ENCODE measurements at regions not wholly inside any gene's neighbourhood (a gene's known extent, or its start where the extent isn't known, plus 50 kb on each side); places are given as distances from the start of the nearest gene placed in this dataset.
"Not testable (repeated sequence)": the region's sequence is repeated elsewhere in the genome, so short reads cannot be mapped to it uniquely, and the experiment has no call there.

DNA sequence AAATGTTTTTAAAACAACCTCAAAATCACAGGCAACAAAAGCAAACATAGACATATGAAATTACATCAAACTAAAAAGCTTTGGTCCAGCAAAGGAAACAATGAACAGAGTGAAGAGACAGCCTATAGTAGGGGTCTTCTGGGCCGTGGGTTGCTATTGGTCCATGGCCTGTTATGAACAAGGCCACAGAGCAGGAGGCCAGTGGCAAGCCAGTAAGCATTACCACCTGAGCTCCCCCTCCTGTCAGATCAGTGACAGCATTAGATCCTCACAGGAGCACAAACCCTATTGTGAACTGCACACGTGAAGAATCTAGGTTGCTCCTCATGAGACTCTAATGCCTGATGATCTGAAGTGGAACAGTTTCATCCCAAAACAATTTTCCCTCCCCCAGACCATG lies 174.0 kb downstream of the DIO2 start:
- no peaks in the 10 kb centered on the region for H3K9me3 ChIP-seq (replicated peaks; ENCODE audit: insufficient read depth, low read length)
- TF ChIP-seq, protein P1, sequence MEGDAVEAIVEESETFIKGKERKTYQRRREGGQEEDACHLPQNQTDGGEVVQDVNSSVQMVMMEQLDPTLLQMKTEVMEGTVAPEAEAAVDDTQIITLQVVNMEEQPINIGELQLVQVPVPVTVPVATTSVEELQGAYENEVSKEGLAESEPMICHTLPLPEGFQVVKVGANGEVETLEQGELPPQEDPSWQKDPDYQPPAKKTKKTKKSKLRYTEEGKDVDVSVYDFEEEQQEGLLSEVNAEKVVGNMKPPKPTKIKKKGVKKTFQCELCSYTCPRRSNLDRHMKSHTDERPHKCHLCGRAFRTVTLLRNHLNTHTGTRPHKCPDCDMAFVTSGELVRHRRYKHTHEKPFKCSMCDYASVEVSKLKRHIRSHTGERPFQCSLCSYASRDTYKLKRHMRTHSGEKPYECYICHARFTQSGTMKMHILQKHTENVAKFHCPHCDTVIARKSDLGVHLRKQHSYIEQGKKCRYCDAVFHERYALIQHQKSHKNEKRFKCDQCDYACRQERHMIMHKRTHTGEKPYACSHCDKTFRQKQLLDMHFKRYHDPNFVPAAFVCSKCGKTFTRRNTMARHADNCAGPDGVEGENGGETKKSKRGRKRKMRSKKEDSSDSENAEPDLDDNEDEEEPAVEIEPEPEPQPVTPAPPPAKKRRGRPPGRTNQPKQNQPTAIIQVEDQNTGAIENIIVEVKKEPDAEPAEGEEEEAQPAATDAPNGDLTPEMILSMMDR (IDR thresholded peaks at IDR 0.05; ENCODE audit: low read length): no peak
- no peak for TF ChIP-seq EZH2 (optimal IDR thresholded peaks at IDR 0.05; ENCODE audit: low read depth, low read length)
- no peak for TF ChIP-seq EZH2phosphoT487 (IDR thresholded peaks at IDR 0.05; ENCODE audit: low read length)
- no peaks in the 10 kb centered on the region for H3K4me1 ChIP-seq (ENCODE audit: low read length)
- no peak overlapping the region for H3K4me2 ChIP-seq (ENCODE audit: low read depth, low read length)
- H3K27ac ChIP-seq (ENCODE audit: low read length): no peak overlapping the region
- no peak overlapping the region for H3K9ac ChIP-seq (ENCODE audit: low read length)
- no peaks in the 10 kb centered on the region for H4K20me1 ChIP-seq (ENCODE audit: insufficient read depth, low read length)
- no peaks in the 10 kb centered on the region for H3K79me2 ChIP-seq (ENCODE audit: low read length)
- no peak overlapping the region for H2AFZ ChIP-seq (ENCODE audit: low read length)
- no peak for DNase-seq
- H3K36me3 ChIP-seq (replicated peaks; ENCODE audit: insufficient read depth, low read length): no peaks in the 10 kb centered on the region
- no peaks in the 10 kb centered on the region for H3F3A ChIP-seq (ENCODE audit: insufficient read depth, low read length)
- no peaks in the 10 kb centered on the region for H3K27me3 ChIP-seq (replicated peaks; ENCODE audit: insufficient read depth, low read length)
- no peak overlapping the region for H3K4me3 ChIP-seq (ENCODE audit: low read length)
- no peaks in the 10 kb centered on the region for H3K9me2 ChIP-seq (replicated peaks; ENCODE audit: insufficient read depth, low read length)

DNA sequence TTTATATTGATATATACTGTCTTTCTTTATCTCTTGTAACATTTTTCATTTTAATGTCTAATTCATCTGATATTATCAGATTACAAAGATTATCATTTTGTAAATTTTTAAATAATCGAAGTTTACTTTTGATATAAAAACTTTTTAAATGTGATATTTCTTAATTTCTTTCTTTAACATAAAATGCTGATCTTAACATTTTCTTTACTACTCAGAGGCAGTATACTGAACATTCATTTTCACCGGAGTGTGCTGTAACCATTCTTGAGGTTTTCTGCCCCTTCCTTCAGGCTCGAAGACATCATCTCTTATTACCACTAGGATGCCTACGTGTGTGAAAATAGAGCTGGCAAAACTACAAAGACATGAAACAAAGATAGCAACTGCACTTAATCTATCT lies 186.9 kb downstream of the DIO2 start:
- Histone ChIP-seq H3K27ac (ENCODE audit: low read length) (no peak overlapping the region), H3K9ac (ENCODE audit: low read length) (no peak overlapping the region), H3K36me3 (replicated peaks; ENCODE audit: insufficient read depth, low read length) (no peaks in the 10 kb centered on the region), H3K4me2 (ENCODE audit: low read depth, low read length) (no peak overlapping the region), H4K20me1 (ENCODE audit: insufficient read depth, low read length) (no peaks in the 10 kb centered on the region), H3K79me2 (ENCODE audit: low read length) (no peaks in the 10 kb centered on the region), H3F3A (ENCODE audit: insufficient read depth, low read length) (no peaks in the 10 kb centered on the region), H3K9me3 (replicated peaks; ENCODE audit: insufficient read depth, low read length) (no peaks in the 10 kb centered on the region), H2AFZ (ENCODE audit: low read length) (no peak overlapping the region), H3K4me1 (ENCODE audit: low read length) (no peaks in the 10 kb centered on the region), H3K27me3 (replicated peaks; ENCODE audit: insufficient read depth, low read length) (no peaks in the 10 kb centered on the region), H3K9me2 (replicated peaks; ENCODE audit: insufficient read depth, low read length) (no peaks in the 10 kb centered on the region), H3K4me3 (ENCODE audit: low read length) (no peak overlapping the region)
- DNase-seq: no peak
- TF ChIP-seq EZH2 (optimal IDR thresholded peaks at IDR 0.05; ENCODE audit: low read depth, low read length): no peak
- TF ChIP-seq, protein P1 (IDR thresholded peaks at IDR 0.05; ENCODE audit: low read length): no peak
- no peak for TF ChIP-seq EZH2phosphoT487 (IDR thresholded peaks at IDR 0.05; ENCODE audit: low read length)

DNA sequence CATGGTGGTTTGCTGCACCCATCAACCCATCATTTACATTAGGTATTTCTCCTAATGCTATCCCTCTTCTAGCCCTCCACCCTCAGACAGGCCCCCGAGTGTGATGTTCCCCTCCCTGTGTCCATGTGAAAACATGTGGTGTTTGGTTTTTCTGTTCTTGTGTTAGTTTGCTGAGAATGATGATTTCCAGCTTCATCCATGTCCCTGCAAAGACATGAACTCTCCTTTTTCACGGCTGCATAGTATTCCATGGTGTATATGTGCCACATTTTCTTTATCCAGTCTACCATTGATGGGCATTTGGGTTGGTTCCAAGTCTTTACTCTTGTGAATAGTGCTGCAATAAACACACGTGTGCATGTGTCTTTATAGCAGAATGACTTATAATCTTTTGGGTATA lies 192.8 kb downstream of the DIO2 start:
- H3K9ac ChIP-seq (ENCODE audit: low read length); H4K20me1 ChIP-seq (ENCODE audit: insufficient read depth, low read length); H3F3A ChIP-seq (ENCODE audit: insufficient read depth, low read length); H3K4me3 ChIP-seq (ENCODE audit: low read length); DNase-seq; H3K36me3 ChIP-seq (replicated peaks; ENCODE audit: insufficient read depth, low read length); H3K27ac ChIP-seq (ENCODE audit: low read length); H3K9me3 ChIP-seq (replicated peaks; ENCODE audit: insufficient read depth, low read length); H3K9me2 ChIP-seq (replicated peaks; ENCODE audit: insufficient read depth, low read length); H3K79me2 ChIP-seq (ENCODE audit: low read length); H3K27me3 ChIP-seq (replicated peaks; ENCODE audit: insufficient read depth, low read length); H3K4me2 ChIP-seq (ENCODE audit: low read depth, low read length); H3K4me1 ChIP-seq (ENCODE audit: low read length); H2AFZ ChIP-seq (ENCODE audit: low read length): not testable (repeated sequence)

DNA sequence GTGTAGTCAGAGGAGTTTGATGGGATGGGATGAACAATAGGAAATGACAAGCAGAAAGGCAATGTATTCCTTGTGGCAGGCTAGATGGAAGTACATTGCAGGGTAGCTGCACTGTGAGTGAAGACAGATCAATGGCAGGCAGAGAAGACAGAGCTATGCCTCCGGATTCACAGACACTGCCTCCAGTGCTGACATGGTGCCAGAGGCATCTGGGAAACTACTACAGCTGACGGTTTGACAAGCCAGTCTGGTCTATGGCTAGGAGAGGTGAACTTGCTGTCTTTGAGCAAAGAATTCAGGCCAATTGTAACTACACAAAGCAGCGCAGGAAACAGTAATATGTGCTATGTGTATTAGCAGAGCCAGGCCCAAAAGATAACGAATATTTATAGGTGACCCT lies 193.5 kb downstream of the DIO2 start:
- Histone ChIP-seq H3K9me3 (replicated peaks; ENCODE audit: insufficient read depth, low read length) (no peaks in the 10 kb centered on the region), H3K27ac (ENCODE audit: low read length) (no peak overlapping the region), H3K4me1 (ENCODE audit: low read length) (no peaks in the 10 kb centered on the region), H2AFZ (ENCODE audit: low read length) (no peak overlapping the region), H3K27me3 (replicated peaks; ENCODE audit: insufficient read depth, low read length) (no peaks in the 10 kb centered on the region), H3K4me3 (ENCODE audit: low read length) (no peak overlapping the region), H3K36me3 (replicated peaks; ENCODE audit: insufficient read depth, low read length) (no peaks in the 10 kb centered on the region), H4K20me1 (ENCODE audit: insufficient read depth, low read length) (no peaks in the 10 kb centered on the region), H3K9me2 (replicated peaks; ENCODE audit: insufficient read depth, low read length) (no peaks in the 10 kb centered on the region), H3K79me2 (ENCODE audit: low read length) (no peaks in the 10 kb centered on the region), H3K4me2 (ENCODE audit: low read depth, low read length) (no peak overlapping the region), H3K9ac (ENCODE audit: low read length) (no peak overlapping the region), H3F3A (ENCODE audit: insufficient read depth, low read length) (no peaks in the 10 kb centered on the region)
- no peak for DNase-seq
- no peak for TF ChIP-seq EZH2phosphoT487 (IDR thresholded peaks at IDR 0.05; ENCODE audit: low read length)
- TF ChIP-seq EZH2 (optimal IDR thresholded peaks at IDR 0.05; ENCODE audit: low read depth, low read length): no peak
- TF ChIP-seq, protein P1 (IDR thresholded peaks at IDR 0.05; ENCODE audit: low read length): no peak

DNA sequence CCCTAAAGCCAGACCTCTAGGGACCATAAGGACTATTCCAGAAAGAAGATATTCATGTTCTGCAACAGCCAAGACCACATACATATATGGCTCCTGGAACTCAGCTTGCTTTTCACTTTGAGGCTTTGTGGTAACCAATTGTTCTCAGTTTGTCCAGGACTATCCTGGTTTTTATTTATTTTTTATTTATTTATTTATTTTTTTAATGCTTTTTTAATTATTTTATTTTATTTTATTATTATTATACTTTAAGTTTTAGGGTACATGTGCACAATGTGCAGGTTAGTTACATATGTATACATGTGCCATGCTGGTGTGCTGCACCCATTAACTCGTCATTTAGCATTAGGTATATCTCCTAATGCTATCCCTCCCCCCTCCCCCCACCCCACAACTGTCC lies 201.1 kb downstream of the DIO2 start:
- H3K9me2 ChIP-seq (replicated peaks; ENCODE audit: insufficient read depth, low read length): not testable (repeated sequence)

More for the DNA sequence above, 201.1 kb downstream of the DIO2 start:
- not testable (repeated sequence) for H3F3A ChIP-seq (ENCODE audit: insufficient read depth, low read length); H3K79me2 ChIP-seq (ENCODE audit: low read length); H3K36me3 ChIP-seq (replicated peaks; ENCODE audit: insufficient read depth, low read length); DNase-seq; H3K9me3 ChIP-seq (replicated peaks; ENCODE audit: insufficient read depth, low read length); H3K4me3 ChIP-seq (ENCODE audit: low read length); H3K27me3 ChIP-seq (replicated peaks; ENCODE audit: insufficient read depth, low read length); H3K9ac ChIP-seq (ENCODE audit: low read length); H3K4me2 ChIP-seq (ENCODE audit: low read depth, low read length); H2AFZ ChIP-seq (ENCODE audit: low read length); H4K20me1 ChIP-seq (ENCODE audit: insufficient read depth, low read length); H3K27ac ChIP-seq (ENCODE audit: low read length); H3K4me1 ChIP-seq (ENCODE audit: low read length)
